NCI-H2029 treated with DMSO at 0.1 percent for 48 hours (cell line): ENCODE measurements at regions not wholly inside any gene's neighbourhood (a gene's known extent, or its start where the extent isn't known, plus 50 kb on each side); places are given as distances from the start of the nearest gene placed in this dataset.
A peak's percentile ranks its signal among the peaks of the same experiment; 100 is the strongest.

Source experiments
- DNase-seq: peaks from one replicate; lab custom pipeline; 2025; lab: John Stamatoyannopoulos, UW

DNA sequence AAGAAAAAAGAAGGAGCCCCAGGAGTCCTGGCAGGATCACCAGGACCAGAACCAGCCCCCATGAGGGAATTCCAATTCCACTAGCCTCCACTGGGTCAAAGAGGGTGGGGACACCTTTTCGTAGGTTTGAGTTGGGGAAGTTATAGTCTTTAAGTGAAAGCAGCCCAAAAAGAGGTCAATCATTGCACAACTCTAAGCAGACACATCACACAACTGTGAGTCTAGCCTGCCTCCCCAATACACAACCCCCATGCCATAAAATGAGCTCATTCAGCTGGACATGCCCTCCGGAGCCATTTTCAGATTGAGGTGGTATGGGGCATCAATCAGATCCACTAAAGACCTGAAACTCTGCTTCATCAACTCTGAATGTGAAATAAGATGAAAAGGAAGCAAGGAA, 179.9 kb downstream of the NPHP4 start:
- no peak for DNase-seq

DNA sequence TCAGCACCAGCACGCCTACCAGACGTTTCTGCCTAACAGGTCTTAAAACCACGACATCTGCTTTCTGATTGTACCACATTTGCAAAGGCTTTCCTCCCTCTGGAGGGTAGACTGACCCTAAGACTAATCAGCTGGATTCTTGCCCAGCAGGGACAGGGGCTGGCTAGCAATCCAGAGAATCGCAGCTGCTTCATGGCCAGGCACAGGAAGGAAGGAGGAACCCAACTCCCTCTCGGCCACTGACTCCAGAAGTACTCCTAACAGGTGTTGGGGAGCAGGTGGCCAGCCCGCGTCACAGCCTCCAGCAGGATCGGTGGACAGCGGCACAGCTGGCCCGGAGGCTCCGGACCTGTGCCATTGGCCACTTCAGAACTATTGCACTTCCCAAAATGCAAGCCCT, 180.8 kb downstream of the NPHP4 start:
- peak; percentile 50 for DNase-seq

DNA sequence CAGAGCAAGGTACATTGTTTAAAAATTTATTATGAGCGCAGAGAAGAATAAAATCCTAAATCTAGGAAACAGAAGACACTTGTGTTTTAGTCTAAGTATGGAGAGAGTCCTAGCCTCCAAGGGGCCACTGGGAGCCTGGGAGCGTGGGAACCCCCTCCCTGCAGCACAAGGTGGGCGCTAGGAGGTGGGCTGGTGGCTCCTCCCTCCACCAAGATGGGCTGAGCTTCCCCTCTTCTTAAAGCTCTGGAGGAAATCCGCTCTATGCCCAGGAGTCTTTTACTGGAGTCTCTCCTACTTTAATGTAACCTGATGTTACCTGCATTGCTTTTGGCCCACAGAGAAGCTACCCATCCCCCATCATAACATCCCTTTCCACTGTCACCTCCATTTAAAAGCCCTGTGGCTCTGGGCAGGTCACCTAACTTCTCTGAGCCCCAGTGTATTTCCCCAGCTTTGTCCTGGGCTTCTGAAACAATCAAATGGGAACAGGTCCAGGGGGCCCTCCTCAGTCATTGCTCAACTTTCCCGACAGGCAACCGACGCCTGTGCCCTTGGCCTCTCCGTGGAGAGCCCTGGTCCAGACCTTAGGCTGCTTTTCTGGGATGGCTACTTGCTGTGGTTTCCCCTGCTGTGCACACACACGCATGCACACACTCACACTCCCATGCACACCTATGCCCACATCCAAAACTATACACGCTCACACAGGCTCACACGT, 181.5 kb downstream of the NPHP4 start:
- DNase-seq, result no peak

DNA sequence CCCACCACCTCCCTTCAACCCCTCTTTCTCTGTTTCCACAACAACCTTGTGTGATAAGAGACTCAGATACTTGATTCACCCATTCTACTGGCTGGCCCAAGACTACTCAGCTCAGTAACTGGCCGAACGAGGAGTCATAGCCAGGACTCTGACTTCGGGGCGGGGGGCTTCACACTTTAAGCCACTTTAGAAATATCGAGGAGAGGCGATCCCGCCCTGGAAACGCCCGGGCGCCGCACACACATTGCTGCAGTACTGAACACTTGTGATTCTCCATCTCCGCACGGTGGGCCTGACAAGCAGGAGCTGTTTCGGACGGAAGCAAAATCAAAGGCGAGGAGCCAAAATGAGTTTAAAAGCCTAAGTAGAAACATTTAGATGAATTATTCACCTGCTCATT, 182.1 kb downstream of the NPHP4 start:
- no peak for DNase-seq

DNA sequence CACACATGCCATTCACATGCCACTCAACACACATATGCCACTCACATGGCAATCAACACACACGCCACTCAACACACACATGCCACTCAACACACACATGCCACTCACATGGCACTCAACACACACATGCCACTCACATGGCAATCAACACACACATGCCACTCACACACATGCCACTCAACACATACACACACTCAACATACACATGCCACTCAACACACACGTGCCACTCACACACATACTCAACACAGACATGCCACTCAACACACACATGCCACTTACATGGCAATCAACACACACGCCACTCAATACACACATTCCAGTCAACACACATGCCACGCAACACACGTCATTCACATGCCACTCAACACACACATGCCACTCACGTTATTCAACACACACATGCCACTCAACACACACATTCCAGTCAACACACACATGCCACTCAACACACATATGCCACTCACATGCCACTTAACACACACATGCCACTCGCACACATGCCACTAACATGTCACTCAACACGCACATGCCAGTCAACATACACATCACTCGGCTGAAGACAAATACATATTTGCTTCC, 182.9 kb downstream of the NPHP4 start:
- no peak for DNase-seq

DNA sequence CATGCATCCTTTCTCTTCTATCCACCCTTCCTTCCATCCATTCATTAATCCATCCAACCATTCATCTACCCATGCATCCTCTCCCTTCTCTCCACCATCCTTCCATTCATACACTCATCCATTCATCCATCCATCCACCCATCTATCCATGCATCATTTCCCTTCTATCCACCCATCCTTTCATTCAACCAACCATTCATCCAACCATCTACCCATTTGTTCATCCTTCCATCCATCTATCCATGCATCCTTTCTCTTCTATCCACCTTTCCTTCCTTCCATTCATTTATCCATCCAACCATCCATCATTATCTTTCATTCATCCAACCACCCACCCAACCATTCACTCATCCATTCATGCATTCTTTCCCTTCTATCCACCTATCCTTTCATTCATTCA, 188.4 kb downstream of the NPHP4 start:
- no peak for DNase-seq

DNA sequence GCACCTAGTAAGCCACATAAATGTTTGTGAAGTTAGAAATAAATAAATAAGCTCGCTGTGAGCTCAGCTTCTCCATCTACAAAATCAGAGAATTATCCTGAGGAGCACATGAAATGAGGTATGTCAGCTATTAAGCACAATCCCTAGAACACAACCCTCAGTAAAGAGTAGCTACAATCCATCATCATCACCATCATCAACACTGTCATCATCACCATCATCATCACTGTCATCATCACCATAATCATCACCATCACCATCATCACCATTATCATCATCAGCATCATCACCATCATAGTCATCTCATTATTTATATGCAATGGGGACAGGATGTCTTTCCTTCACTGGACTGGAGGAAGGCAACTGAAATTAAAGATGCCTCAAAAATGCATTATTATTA, 189.6 kb downstream of the NPHP4 start:
- DNase-seq, result no peak

DNA sequence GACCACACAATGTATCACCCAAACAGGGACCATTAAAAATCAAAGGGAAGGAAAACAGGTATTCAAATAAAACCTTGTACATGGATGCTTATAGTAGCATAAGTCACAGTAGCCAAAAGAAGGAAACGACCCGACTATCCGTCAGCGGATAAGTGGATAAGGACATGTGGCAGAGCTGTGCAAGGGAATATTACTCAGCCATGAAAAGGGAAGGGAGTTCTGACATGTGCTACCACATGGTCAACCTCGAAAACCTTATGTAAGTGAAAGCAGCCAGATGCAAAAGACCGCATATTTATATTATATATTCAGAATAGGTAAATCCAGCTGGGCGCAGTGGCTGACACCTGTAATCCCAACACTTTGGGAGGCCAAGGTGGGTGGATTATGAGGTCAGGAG, 193.3 kb downstream of the NPHP4 start:
- no peak for DNase-seq

DNA sequence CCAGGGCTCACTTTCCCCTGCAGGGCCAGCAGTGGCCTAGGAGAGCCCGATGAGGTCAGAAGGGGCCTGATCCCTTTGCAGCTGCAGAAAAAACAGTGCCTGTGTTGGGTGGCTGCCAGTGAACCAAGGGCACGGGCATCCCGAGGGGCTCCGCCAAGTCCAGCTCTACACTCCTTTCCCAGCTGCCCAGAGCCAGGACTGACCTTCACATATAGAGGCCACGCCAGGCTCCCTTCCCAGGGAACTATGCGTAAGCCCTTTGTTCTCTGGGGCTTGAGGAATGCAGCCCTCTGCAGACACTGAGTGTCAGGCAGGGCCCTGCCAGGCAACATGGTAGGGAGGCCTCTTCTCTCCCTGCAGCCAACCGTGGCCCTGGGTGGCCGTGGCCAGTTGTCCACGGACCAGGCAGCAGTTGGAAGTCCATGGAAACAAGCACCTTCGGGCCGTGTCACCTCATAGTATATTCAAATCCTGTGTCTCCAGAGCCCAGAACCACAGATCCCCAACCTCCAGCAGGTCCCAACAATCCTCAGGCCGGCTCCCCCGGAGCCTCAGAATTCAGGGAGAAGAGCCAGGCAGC, 194.0 kb downstream of the NPHP4 start:
- DNase-seq, result no peak

DNA sequence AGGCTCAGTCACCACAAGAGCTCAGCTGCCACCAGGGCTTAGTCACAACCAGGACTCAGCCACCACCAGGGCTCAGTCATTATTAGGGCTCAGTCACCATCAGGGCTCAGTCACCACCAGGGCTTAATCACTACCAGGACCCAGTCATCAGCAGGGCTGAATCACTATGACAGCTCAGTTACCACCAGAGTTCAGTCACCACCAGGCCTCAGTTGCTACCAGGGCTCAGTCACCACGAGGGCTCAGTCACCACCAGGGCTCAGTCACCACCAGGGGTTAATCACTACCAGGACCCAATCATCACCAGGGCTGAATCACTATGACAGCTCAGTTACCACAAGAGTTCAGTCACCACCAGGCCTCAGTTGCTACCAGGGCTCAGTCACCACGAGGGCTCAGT, 196.2 kb downstream of the NPHP4 start:
- no peak for DNase-seq

DNA sequence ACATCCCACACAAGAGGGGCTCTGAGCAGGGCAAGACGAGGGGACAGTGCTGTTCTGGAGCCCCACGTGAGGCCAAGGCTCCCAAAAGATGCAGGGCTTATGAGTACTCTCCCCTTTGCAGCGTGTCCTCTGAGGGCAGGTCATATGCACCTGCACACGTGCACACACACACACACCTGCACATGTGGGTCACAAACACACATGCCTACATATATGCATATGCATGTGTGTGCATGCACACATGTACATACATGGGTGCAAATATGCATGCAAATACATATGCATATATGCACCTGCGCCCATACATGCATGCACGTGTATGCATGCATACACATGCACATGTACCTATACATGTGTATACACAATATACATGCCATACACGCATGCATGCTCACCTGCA, 197.9 kb downstream of the NPHP4 start:
- no peak for DNase-seq

DNA sequence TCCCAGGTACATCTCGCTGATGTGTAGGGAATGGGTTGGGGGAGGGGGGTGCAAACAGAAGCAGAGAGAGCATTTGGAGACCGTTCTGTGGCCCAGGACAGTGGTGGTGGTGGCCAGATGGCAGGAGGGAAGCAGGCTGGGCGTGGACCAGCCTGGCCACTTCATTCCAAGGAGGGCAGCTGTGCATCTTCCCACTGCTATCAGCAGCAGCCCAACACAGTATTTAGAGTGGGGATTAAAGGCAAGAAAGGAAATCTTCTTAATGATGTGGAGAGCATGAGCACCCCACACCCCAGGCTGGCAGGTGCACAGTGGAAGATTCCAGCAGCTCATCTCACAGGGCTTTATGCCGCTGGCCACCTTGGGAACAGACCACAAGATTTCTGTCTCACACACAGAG, 198.7 kb downstream of the NPHP4 start:
- DNase-seq, result no peak

DNA sequence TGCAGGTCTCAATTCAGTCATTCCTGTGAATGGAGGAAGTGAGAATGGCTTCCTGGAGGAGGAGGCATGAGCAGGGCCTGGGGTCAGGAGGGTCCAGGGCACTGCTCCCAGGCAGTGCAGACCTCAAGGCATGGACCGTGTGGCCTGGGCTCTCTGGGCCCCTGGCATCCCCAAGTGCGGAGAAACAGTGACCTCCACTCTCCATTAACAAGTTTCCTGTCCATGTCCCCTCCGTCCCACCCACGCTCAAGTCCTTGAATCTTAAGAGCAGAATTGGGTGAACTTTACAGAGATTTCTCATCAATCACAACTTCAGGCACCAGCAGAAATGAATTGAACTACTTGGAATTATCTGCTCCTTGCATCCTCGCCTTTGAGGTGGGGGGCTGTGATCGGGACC, 211.1 kb downstream of the NPHP4 start:
- no peak for DNase-seq

DNA sequence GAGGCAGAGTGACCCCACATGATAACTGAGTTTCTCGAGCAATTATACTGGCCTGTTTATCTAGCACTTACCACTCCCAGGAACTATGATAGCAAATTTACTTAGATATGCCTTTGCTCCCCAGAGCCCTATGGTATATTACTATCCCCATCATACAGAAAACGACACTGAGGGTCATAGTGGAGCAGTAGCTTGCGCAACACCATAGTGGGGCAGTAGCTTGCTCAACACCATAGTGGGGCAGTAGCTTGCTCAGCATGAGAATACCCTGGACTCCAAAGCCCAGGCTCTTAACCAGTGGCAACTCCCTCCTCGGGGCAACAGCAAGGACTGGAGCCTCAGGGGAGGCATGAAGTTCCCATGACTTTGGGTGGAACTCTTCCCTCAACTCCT, 211.9 kb downstream of the NPHP4 start:
- DNase-seq, result no peak

DNA sequence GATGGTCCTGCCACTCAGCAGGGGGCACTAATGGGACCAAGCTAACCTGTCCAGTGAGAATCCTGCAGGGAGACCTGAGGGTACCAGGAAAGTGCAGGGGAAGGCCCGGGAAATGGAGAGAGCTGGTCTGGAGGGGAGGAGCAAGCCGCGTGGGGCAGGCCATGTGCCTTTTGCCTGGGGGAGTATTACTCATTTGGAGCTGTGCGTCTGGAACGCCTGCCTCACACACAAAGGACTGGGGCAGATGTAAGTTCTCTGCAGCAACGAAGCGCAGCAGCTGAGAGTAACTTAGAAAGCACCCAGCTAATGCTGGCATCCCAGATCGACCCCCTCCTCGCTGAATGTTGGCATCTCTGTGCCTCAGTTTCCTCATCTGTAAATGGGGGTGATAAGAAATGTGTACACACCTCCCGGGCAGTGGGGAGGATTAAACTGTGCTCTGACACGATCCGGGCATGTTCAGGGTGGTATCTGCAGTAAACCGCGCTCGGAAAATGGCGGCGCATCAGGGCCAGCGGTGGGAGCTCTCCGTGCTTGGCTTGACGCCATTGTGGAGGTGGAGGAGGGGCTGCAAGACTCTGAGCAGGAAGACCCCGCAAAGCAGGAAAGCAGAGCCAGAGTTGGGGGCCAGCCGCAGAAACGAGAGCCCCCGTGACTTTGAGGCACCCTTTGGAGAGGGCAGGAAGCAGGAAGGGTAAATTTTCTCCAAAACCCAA, 212.5 kb downstream of the NPHP4 start:
- DNase-seq, result no peak

DNA sequence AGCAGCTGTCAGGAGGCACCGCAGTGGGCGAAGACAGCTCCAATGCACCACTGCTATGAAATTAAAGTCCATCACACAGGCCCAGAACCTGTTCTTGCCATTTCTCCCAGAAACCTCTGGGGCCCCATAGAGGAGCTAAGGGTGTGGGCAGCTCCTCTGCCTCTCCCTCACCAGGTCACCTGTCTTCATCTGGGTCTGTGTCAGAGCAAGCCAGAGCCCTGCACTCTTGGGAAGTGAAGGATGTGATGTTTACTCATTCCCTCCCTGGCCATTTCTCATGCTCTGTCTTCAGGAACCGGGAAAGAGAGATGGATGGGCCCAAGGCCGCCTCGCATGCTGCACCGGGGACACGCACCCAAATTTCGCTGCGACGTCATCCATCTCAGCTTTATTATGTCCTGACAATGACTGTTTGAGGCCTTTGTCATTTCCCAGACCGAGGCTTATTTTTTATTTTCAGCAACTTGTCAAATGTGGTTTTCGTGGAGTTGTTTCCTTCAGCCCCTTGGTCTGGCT, 216.1 kb downstream of the NPHP4 start:
- DNase-seq, result no peak

DNA sequence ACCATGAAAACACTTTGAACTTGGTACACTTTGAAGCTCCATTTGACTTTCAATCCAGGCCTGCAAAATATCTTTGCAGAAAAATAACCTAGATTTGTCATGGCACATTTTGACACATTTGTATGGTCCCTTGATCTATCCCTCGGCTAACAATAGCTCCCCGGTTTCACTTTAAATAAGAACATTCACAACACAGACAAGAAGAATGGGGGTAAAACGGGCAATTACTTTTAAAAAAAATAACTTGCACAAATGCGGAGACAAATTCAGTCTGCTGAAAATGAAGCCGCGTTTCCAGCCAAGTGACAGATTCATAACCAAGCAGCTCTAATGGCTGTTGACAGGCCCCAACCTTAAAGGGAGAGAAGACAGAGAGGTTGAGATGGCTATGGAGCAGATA, 218.2 kb downstream of the NPHP4 start:
- no peak for DNase-seq

DNA sequence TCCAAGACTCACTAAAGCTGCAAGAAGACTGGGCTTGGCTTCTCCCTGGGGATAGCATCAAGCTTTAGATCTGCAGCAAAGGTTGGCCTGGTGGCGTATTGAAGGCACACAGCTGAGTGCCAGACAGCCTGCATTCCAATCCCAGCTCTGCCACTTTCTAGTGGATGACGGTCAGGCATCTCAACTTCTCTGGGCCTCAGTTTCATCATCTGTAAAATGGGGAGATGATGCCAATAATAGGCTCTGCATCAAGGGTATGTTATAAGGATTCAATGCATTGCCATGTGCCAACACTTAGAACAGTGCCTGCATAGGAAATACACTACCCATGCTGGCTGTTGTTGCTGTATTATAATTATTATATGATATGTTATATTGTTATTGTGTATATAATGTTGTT, 220.4 kb downstream of the NPHP4 start:
- DNase-seq, result no peak

DNA sequence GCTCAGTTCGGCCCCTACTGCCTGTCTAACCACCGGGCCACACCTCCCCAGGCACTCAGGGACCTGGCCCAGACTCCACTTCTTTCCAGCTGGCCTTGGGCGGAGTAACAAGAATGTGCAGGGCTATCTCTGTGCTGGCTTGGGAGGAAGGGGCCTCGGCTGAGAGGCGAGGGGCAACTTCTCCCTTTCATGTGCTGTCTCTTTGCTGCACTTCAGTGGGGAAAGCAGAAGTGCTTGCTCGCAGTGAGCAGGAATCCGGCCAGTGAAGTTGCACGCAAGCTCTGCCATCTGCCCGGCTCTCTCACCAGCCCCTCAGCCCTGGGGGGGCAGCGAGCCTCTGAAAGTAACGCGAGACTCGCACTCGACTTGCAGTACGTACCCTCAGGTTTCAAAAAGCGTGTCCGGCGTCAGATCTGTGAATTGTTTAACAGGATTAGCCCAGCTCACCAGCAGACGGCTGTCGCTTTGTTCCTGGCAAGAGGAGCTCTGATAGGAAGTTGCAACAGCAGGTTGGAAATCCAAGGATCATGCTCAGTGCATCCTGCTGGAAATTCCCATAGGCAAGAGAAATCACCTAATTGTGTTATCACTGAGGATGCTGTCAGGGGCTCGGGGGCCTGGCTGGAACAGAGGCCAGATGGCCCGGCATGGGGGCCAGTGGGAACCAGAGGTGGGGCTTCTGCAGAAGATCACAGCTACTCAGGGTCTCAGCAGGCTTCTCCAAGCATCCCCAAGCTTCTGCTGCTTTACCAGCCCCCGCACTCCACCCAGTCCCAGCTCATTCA, 221.1 kb downstream of the NPHP4 start:
- no peak for DNase-seq

DNA sequence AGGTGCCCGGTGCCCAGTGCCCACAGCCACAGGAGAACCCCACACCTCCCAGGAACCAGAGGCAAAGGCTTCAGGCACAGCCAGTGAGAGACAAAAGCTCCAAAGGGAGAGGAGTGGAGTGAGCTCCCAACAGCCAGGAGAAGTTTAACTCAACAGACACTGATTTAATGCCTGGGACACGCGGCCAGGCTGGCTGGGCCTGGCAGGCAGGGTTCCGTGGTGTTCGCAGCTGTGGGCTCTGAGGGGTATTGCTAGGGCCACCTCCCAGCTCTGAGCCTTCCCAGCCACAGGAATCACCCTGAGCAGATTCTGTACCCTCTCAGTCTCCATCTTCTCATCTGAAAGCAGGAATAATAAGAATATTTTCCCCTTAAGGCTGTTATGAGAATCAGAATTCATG, 222.5 kb downstream of the NPHP4 start:
- no peak for DNase-seq

DNA sequence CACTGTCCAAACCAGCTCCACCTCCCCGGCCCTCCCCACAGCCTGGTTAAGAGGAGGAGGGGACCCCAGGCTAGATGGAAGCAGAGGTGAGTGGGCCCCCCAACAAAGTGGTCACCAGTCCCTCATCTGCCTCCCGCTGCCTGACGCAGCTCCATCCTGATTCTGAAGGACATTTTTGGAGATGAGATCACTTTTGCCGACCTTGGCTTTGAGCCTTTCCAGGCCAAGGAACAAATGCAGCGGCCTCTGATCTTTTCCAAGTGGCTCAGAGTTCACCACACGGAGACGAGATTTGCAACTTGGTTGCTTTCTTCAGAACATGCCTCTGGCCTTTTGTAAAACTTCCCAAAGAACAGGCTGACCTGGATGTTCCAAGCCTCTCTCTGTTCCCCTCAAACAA, 223.1 kb downstream of the NPHP4 start:
- no peak for DNase-seq

DNA sequence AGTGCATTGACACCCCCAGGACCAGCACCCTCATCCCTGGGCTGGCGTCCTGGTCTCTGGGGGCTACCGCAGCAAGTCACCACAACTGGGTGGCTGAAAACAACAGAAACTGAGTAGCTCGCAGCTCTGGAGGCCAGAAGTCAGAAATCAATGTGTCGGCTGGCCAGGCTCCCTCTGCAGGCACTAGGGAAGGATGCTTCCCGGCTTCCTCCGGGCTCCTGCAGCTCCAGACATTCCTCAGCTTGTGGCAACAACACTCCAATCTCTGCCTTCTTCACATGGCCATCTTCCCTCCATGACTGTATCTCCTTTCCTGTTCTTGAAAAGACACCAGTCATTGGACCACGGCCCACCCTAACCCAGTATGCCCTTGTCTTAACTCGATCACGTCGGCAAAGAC, 224.2 kb downstream of the NPHP4 start:
- DNase-seq, result no peak
